GM23338 (cell line): ENCODE measurements at regions not wholly inside any gene's neighbourhood (a gene's known extent, or its start where the extent isn't known, plus 50 kb on each side); places are given as distances from the start of the nearest gene placed in this dataset.
"Not testable (repeated sequence)": the region's sequence is repeated elsewhere in the genome, so short reads cannot be mapped to it uniquely, and the experiment has no call there.

Experiments
- ATAC-seq: fragments of 200-7000 bp; cut with Tn5 transposase; 3 replicates; pipeline ENCODE4 v1.9.1; 2020
- DNase-seq: peaks from one replicate; pipeline ENCODE4 v3.0.0-alpha.2; 2015; ENCODE audit warnings: low spot score
- H2AFZ ChIP-seq: fragments of 200-600 bp; sonication (generic); 2 replicates; pipeline ENCODE4 v1.8.0; 2016; ENCODE audit warnings: antibody characterized with exemption, mild to moderate bottlenecking, moderate library complexity
- H3F3A ChIP-seq: fragments of 200-600 bp; sonication (generic); replicated peaks from 2 replicates; pipeline ENCODE4 v1.8.0; 2017; ENCODE audit warnings: antibody characterized with exemption, mixed run types, low read depth
- H3K27ac ChIP-seq: fragments of 200-600 bp; sonication (generic); 2 replicates; pipeline ENCODE4 v1.6.1; 2016; ENCODE audit warnings: low read depth
- H3K27me3 ChIP-seq: fragments of 200-600 bp; sonication (generic); 2 replicates; pipeline ENCODE4 v1.8.0; 2016; ENCODE audit warnings: mild to moderate bottlenecking, mixed run types, moderate library complexity; ENCODE audit not compliant: insufficient read depth
- H3K36me3 ChIP-seq: fragments of 200-600 bp; sonication (generic); 2 replicates; pipeline ENCODE4 v1.8.0; 2016; ENCODE audit warnings: mild to moderate bottlenecking; ENCODE audit not compliant: insufficient read depth
- H3K4me1 ChIP-seq: fragments of 200-600 bp; sonication (generic); 2 replicates; pipeline ENCODE4 v1.8.0; 2016; ENCODE audit warnings: mild to moderate bottlenecking, moderate library complexity; ENCODE audit not compliant: insufficient read depth
- H3K4me2 ChIP-seq: fragments of 200-600 bp; sonication (generic); 2 replicates; pipeline ENCODE4 v1.7.1; 2017; ENCODE audit warnings: mixed run types
- H3K4me3 ChIP-seq: fragments of 200-600 bp; sonication (generic); 2 replicates; pipeline ENCODE4 v1.6.1; 2016; ENCODE audit warnings: mixed run types
- H3K79me2 ChIP-seq: fragments of 200-600 bp; sonication (generic); replicated peaks from 2 replicates; pipeline ENCODE4 v1.8.0; 2017; ENCODE audit warnings: mild to moderate bottlenecking; ENCODE audit not compliant: insufficient read depth
- H3K9me2 ChIP-seq: fragments of 200-600 bp; sonication (generic); 2 replicates; pipeline ENCODE4 v1.8.0; 2017; ENCODE audit not compliant: insufficient read depth
- H4K20me1 ChIP-seq: fragments of 200-600 bp; sonication (generic); replicated peaks from 2 replicates; pipeline ENCODE4 v1.8.0; 2017; ENCODE audit warnings: mild to moderate bottlenecking; ENCODE audit not compliant: insufficient read depth
- H3K27ac Mint-ChIP-seq: 2 replicates; pipeline ENCODE4 v1.8.0; 2020; ENCODE audit warnings: inconsistent platforms, mild to moderate bottlenecking, moderate library complexity, mixed read lengths
- H3K27me3 Mint-ChIP-seq: 3 replicates; pipeline ENCODE4 v1.8.0; 2022; ENCODE audit warnings: low read depth, mild to moderate bottlenecking, moderate library complexity, mixed read lengths, inconsistent platforms; ENCODE audit not compliant: insufficient read depth, poor library complexity
- H3K36me3 Mint-ChIP-seq: 3 replicates; pipeline ENCODE4 v1.8.0; 2021; ENCODE audit warnings: low read depth, mild to moderate bottlenecking, inconsistent platforms, moderate library complexity, mixed read lengths
- H3K4me1 Mint-ChIP-seq: 3 replicates; pipeline ENCODE4 v1.8.0; 2020; ENCODE audit warnings: mild to moderate bottlenecking, inconsistent platforms, mixed read lengths
- H3K4me3 Mint-ChIP-seq: 3 replicates; pipeline ENCODE4 v1.8.0; 2021; ENCODE audit warnings: moderate library complexity, mild to moderate bottlenecking, inconsistent platforms, mixed read lengths
- H3K9me3 Mint-ChIP-seq: 3 replicates; pipeline ENCODE4 v1.8.0; 2020; ENCODE audit warnings: moderate library complexity, mild to moderate bottlenecking, inconsistent platforms, mixed read lengths

- H3K79me2 ChIP-seq, H3F3A ChIP-seq, H3K4me1 Mint-ChIP-seq, H3K4me2 ChIP-seq, H3K27ac Mint-ChIP-seq, H3K4me3 ChIP-seq, DNase-seq, H3K27me3 Mint-ChIP-seq, H3K4me1 ChIP-seq, H3K27ac ChIP-seq, H3K36me3 Mint-ChIP-seq, H4K20me1 ChIP-seq, H3K36me3 ChIP-seq, H3K4me3 Mint-ChIP-seq, H2AFZ ChIP-seq, ATAC-seq, H3K27me3 ChIP-seq, H3K9me2 ChIP-seq: not testable (repeated sequence)
- peaks cover 16% of the 10 kb centered on the region for H3K9me3 Mint-ChIP-seq
These were observed 50.5 kb upstream of the PRUNE2 start for GRCh38 chr9:76956371-76956770.
